ENCODE measurements at regions not wholly inside any gene's neighbourhood (a gene's known extent, or its start where the extent isn't known, plus 50 kb on each side); places are given as distances from the start of the nearest gene placed in this dataset.

DNA sequence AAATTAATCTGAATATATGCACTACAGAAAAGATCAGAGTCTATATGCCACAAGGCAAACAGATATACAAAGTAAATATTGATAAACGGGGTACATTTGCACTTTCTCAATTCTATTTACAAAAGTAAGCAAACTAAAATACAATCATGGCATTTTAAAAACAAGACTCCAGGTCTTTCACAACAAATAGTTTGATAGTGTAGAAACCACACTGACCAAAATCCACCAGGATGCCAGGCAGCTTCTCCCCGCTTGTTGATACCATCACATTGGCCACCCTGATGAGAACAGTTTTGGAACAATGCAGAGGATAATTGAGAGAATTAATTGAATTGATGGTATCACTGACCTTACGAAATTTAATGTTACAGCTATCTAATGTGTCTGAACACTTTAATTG is 190.6 kb upstream of the TMCO5A start:
- TF ChIP-seq, protein P1, sequence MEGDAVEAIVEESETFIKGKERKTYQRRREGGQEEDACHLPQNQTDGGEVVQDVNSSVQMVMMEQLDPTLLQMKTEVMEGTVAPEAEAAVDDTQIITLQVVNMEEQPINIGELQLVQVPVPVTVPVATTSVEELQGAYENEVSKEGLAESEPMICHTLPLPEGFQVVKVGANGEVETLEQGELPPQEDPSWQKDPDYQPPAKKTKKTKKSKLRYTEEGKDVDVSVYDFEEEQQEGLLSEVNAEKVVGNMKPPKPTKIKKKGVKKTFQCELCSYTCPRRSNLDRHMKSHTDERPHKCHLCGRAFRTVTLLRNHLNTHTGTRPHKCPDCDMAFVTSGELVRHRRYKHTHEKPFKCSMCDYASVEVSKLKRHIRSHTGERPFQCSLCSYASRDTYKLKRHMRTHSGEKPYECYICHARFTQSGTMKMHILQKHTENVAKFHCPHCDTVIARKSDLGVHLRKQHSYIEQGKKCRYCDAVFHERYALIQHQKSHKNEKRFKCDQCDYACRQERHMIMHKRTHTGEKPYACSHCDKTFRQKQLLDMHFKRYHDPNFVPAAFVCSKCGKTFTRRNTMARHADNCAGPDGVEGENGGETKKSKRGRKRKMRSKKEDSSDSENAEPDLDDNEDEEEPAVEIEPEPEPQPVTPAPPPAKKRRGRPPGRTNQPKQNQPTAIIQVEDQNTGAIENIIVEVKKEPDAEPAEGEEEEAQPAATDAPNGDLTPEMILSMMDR (IDR thresholded peaks at IDR 0.05) = no peak
- TF ChIP-seq POLR2A (IDR thresholded peaks at IDR 0.05; ENCODE audit: low read depth) = no peak
- TF ChIP-seq POLR2AphosphoS5 (IDR thresholded peaks at IDR 0.05) = no peak
